ENCODE measurements at regions not wholly inside any gene's neighbourhood (a gene's known extent, or its start where the extent isn't known, plus 50 kb on each side); places are given as distances from the start of the nearest gene placed in this dataset.
"Not testable (repeated sequence)": the region's sequence is repeated elsewhere in the genome, so short reads cannot be mapped to it uniquely, and the experiment has no call there.

DNA sequence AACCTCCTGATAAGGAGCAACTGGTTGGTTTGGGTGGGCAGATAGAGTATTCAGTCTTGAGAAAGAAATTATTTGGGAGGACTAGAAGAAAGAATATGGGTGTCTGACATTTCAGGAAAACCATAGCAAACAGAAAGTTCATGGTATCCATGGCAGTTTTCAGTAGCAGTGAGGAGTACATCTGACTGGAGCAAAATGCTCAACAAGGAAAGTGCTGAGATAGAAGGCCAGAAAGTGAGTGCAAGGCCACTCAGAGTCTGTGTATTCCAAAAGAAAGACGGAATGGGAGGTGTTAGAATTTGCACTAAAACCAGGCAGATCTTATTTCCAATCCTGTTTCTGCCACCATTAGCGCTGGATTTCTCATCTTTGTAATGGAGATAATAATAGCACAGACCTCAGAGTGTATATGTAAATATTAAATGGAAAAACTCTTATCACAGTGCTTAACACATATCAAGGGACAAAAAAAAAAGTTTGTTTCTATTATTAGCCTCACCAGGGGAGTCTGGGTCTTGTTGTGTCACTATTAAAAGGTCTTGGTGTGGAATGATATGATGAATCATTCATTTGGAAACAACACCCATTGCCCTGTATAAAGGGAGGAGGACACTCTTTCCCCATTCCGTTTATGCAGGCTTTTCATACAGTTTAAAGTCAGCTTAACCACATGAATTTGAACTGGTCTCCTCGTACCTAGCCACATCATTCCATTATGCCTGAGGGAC lies 349.8 kb downstream of the IPO8 start:
- DNase-seq (ENCODE audit: low read depth in 2 of 2), result no peak

GRCh38 chr12:30330565-30330964 lies 365.1 kb downstream of the IPO8 start:
- DNase-seq (ENCODE audit: low read depth in 2 of 2), result no peak

DNA sequence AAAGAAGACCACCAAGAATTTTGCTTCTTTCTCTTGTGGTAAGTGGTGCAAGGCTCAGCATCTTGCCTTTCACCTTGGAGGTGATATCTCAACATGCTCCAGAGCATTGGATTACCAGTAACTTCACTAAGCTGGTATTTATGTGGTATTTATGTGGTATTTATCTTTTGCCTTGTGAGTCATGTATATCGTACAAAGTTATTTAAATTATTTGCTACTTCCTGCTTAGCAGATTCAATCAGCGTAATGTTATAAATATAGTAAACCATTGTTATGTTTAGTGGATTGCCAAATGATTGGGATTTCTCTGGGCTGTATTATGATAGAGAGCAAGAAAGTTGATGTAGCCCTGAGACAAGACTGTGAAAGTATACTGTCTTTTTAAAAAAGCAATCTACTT lies 366.4 kb downstream of the IPO8 start:
- no peak for DNase-seq (ENCODE audit: low read depth in 2 of 2)

- DNase-seq (ENCODE audit: low read depth in 2 of 2), result no peak
Observed at GRCh38 chr12:30323008-30323407, 372.7 kb downstream of the IPO8 start.

DNA sequence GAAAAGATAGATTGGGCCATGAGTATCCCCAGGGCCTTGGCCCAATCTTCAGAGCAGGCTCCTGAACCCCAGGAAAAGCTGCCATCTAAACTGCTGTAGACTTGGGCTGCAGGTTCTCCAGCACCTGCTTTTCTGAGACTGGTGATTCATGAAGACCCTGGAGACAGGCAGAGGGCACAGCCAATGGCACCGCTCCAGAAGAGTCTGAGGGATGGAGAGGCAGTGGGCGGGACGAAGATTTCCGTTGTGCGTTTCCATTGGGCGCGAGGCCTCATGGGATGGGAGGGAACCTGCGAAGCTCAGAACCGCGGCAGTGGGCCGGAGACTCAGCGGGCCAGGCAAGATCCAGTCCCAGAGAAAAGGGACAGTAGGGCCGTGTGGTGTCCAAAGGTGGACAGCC lies 375.1 kb downstream of the IPO8 start:
- DNase-seq (ENCODE audit: low read depth in 2 of 2), result no peak

GRCh38 chr12:30314506-30315100 lies 381.1 kb downstream of the IPO8 start:
- DNase-seq (ENCODE audit: low read depth in 2 of 2), result no peak

DNA sequence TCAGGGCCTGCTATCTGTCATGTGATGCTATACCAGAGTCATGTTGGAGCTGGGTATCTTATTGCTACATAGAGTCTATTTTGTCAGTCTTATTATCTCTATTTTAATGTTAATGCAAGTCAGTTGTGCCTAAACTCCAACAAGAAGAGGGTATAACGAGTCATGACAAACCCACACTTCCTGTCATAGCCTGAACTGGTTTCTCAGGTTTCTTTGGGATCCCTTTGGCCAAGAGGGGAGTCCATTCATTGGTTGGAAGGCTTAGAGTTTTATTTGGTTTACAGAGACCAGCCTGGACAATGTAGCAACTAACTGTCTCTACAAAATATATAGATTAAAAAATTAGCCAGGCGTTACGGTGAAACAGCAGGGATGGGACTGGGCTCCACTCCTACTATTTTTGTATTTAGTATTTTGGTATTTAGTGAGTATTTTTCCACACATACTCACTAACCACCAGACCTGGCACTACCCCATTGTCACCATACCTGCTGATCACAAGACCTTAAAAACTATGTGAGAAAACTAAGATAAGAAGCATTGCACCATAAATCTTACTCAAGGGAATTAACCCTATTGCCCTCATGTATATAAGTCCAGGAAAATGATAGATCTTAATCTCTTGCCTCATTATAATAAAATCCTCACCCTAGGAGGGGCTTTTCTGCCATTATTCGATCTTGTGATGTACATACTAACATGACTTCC lies 387.5 kb downstream of the IPO8 start:
- DNase-seq (ENCODE audit: low read depth in 2 of 2), result no peak

GRCh38 chr12:30304528-30304927 lies 391.1 kb downstream of the IPO8 start:
- no peak for DNase-seq (ENCODE audit: low read depth in 2 of 2)

GRCh38 chr12:30301291-30301690 lies 394.4 kb downstream of the IPO8 start:
- no peak for DNase-seq (ENCODE audit: low read depth in 2 of 2)

- no peak for DNase-seq (ENCODE audit: low read depth in 2 of 2)
Observed at GRCh38 chr12:30296486-30296885, 399.2 kb downstream of the IPO8 start.

GRCh38 chr12:30286345-30286926 lies 409.2 kb downstream of the IPO8 start:
- no peak for DNase-seq (ENCODE audit: low read depth in 2 of 2)

DNA sequence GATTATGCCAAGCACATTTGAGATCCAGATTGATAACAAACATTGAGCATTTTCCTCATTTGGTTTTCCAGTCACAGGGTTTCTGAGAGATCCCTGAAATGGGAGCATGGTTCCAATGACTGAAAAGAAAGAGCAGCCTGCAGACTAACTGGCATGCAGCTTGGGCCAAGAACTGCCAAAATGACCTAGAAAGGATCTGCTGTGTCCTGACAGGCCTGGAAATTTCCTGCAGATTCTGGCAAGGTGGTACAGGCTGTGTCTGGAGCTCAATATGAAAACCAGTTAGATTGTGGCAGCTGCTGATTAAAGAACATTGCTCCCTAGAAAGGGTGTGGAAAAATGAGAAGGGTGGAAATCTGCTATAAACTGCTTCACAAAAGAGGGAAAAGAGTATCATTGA lies 417.3 kb downstream of the IPO8 start:
- no peak for DNase-seq (ENCODE audit: low read depth in 2 of 2)

DNA sequence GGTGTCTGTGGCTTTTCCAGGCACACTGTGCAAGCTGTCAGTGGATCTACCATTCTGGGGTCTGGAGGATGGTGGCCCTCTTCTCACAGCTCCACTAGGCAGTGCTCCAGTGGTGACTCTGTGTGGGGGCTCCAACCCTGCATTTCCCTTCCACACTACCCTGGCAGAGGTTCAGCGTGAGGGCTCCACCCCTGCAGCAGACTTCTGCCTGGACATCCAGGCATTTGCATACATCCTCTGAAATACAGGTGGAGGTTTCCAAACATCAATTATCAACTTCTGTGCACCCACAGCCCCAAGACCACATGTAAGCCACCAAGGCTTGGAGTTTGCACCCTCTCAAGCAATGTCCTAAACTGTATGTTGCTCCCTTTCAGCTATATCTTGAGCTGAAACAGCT lies 423.2 kb downstream of the IPO8 start:
- DNase-seq (ENCODE audit: low read depth in 2 of 2), result not testable (repeated sequence)

- DNase-seq (ENCODE audit: low read depth in 2 of 2), result no peak
Observed at GRCh38 chr12:30269496-30269895, 426.2 kb downstream of the IPO8 start.

DNA sequence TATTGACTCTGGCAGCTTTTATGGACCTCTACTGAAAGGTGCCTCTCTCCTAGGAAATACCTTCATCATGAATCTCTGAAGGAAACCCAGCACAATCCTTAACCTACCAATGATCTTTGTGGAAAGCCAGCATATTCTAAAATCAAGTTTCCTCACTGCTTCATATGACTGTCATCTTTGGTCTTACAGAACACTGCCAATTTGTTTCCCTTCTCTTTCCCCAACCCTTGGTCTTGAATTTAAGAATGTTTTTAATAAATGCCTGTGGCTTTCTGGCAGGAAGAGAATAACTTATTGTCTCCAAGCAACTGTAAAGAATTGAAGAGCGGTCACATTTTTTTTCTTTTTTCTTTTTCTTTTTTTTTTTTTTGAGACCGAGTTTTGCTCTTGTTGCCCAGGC lies 427.6 kb downstream of the IPO8 start:
- no peak for DNase-seq (ENCODE audit: low read depth in 2 of 2)

- no peak for DNase-seq (ENCODE audit: low read depth in 2 of 2)
Observed at GRCh38 chr12:30263434-30263833, 432.2 kb downstream of the IPO8 start.

- no peak for DNase-seq (ENCODE audit: low read depth in 2 of 2)
Observed at GRCh38 chr12:30257618-30258017, 438.1 kb downstream of the IPO8 start.

GRCh38 chr12:30251546-30251945 lies 444.1 kb downstream of the IPO8 start:
- no peak for DNase-seq (ENCODE audit: low read depth in 2 of 2)

GRCh38 chr12:30243426-30243825 lies 452.2 kb downstream of the IPO8 start:
- no peak for DNase-seq (ENCODE audit: low read depth in 2 of 2)

- no peak for DNase-seq (ENCODE audit: low read depth in 2 of 2)
Observed at GRCh38 chr12:30219047-30219446, 435.3 kb upstream of the TMTC1 start.

GRCh38 chr12:30218073-30218472 lies 434.3 kb upstream of the TMTC1 start:
- no peak for DNase-seq (ENCODE audit: low read depth in 2 of 2)

- no peak for DNase-seq (ENCODE audit: low read depth in 2 of 2)
Observed at GRCh38 chr12:30213166-30213565, 429.4 kb upstream of the TMTC1 start.

DNA sequence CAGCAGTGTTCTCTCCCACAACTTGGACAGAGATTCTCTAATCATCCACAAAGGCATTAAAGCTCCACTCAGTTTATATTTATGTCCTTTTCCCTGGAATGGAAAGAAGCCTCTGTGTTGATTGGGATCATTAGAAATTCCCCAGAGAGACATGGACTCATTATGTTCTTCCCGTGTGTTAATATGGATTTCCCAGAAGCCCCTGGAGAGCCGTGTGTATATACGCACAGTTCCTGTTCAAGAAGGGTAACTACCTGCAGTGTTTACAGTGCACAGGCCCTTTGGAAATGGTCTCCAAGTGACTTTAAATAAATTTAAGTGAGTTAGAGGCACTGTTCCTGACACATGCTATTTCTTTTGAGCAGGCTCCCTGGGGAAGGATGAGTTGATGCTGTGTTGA lies 428.0 kb upstream of the TMTC1 start:
- DNase-seq (ENCODE audit: low read depth in 2 of 2), result no peak
